ENCODE measurements at regions not wholly inside any gene's neighbourhood (a gene's known extent, or its start where the extent isn't known, plus 50 kb on each side); places are given as distances from the start of the nearest gene placed in this dataset.

DNA sequence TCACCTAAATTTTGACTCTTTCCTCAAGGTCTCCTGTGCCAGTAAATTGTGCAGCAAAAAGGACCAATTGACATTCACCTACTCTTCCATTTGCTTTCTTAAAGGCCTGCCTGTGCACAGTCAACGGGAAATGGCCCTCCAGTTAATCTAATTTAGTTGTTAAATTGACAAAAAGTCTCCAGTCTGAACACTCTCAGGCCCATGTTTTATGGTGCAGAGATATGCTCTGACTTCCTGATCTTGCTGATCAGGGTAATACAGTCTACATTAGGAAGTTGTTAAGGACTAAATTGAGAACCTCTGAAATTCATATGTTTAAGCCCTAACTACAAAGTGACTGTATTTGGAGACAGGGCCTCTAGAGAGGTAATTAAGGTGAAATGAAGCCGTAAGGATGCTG lies 133.6 kb upstream of the IL15 start:
- H3K36me3 Mint-ChIP-seq (ENCODE audit: low read depth) = no peaks in the 10 kb centered on the region
- DNase-seq (no peak), ATAC-seq (ENCODE audit: low read depth) (no peak)
- H3K9me3 Mint-ChIP-seq = no peaks in the 10 kb centered on the region
- no peaks in the 10 kb centered on the region for H3K4me1 Mint-ChIP-seq
- no peak overlapping the region for H3K4me3 Mint-ChIP-seq
- no peak for TF ChIP-seq CTCF (IDR thresholded peaks at IDR 0.05)
- intact Hi-C loops (cut with micrococcal nuclease) = no loop called here
- H3K27ac Mint-ChIP-seq = no peak overlapping the region
- H3K27me3 Mint-ChIP-seq = no peaks in the 10 kb centered on the region
- ChIA-PET CTCF (no interaction called here), POLR2A (no interaction called here)

DNA sequence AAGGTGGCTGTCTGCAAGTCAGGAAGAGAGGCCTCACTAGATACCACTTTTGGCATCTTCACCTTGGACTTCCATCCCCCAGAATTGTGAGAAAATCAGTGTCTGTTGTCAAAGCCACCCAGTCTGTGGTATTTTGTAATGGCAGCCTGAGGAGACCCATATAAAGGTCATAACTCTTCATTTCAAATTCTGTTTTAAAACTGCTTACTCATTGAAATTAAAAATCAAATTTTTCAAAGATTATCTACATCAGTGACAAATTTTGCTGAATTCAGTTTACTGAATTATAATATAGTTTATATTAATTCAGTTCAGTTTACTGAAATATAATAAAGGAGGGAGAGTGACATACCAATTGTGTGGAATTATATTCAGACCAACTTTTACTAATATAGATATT lies 133.1 kb upstream of the IL15 start:
- Mint-ChIP-seq H3K4me1 (no peaks in the 10 kb centered on the region), H3K4me3 (no peak overlapping the region), H3K27me3 (no peaks in the 10 kb centered on the region), H3K27ac (no peak overlapping the region), H3K9me3 (peaks cover 2% of the 10 kb centered on the region), H3K36me3 (ENCODE audit: low read depth) (no peaks in the 10 kb centered on the region)
- ChIA-PET CTCF (no interaction called here), POLR2A (no interaction called here)
- intact Hi-C loops (cut with micrococcal nuclease) = no loop called here
- DNase-seq = no peak
- no peak for ATAC-seq (ENCODE audit: low read depth)
- TF ChIP-seq CTCF (IDR thresholded peaks at IDR 0.05) = no peak

GRCh38 chr4:141511055-141511454 lies 125.3 kb upstream of the IL15 start:
- Mint-ChIP-seq H3K4me3 (no peak overlapping the region), H3K4me1 (no peaks in the 10 kb centered on the region), H3K27ac (no peak overlapping the region), H3K36me3 (ENCODE audit: low read depth) (no peaks in the 10 kb centered on the region), H3K9me3 (peaks cover 9% of the 10 kb centered on the region), H3K27me3 (peaks cover 1% of the 10 kb centered on the region)
- ChIA-PET POLR2A (no interaction called here), CTCF (no interaction called here)
- no peak for TF ChIP-seq CTCF (IDR thresholded peaks at IDR 0.05)
- DNase-seq (no peak), ATAC-seq (ENCODE audit: low read depth) (no peak)
- intact Hi-C loops (cut with micrococcal nuclease) = no loop called here

DNA sequence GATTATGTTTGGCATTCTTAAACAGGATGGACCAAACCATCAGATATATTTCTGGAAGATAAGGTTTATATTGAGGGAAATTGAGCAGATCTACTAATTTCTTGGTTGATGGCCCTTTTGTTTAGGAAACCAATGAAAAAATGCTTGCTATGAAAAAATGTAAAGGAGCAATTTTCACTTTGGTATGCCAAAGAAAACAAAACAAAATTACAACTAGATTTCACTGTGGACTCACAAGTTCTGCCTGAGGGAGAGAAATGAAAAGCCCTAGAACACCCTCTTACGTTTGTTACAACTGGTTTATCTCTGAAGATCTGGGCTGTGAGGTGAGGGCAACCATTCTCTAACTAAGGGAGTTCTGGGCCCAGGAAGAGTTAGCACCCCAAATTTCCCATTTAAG lies 122.5 kb upstream of the IL15 start:
- no peak for TF ChIP-seq CTCF (IDR thresholded peaks at IDR 0.05)
- no peak for ATAC-seq (ENCODE audit: low read depth)
- Mint-ChIP-seq H3K4me1 (no peaks in the 10 kb centered on the region), H3K9me3 (peaks cover 5% of the 10 kb centered on the region), H3K36me3 (ENCODE audit: low read depth) (no peaks in the 10 kb centered on the region), H3K4me3 (no peak overlapping the region), H3K27me3 (peaks cover 1% of the 10 kb centered on the region), H3K27ac (no peak overlapping the region)
- no peak for DNase-seq
- POLR2A ChIA-PET = no interaction called here
- intact Hi-C loops (cut with micrococcal nuclease) = no loop called here
- CTCF ChIA-PET = no interaction called here

DNA sequence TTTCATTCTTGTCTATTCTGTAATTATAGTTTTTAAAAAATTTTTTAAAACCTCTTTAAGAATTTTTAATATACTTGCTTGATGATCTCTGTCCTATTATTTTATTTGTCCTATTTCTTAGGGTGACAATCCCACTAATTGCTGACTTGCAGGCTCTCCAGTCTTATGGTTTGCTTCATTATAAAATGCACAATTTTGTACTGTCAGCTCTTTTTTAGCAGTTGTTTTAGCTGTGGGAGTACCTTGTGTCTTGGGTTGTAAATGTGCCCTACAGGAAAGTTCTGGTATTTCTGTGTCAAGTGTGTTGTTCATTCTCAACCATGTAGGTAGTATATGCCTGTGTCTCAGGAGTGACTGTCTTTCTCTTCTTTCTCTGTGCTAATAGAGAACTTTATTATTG lies 118.2 kb upstream of the IL15 start:
- ChIA-PET CTCF (no interaction called here), POLR2A (no interaction called here)
- H3K36me3 Mint-ChIP-seq (ENCODE audit: low read depth) = no peaks in the 10 kb centered on the region
- ATAC-seq (ENCODE audit: low read depth) = no peak
- no peaks in the 10 kb centered on the region for H3K4me1 Mint-ChIP-seq
- no peak for DNase-seq
- no peak overlapping the region for H3K27ac Mint-ChIP-seq
- H3K9me3 Mint-ChIP-seq = no peaks in the 10 kb centered on the region
- H3K4me3 Mint-ChIP-seq = no peak overlapping the region
- TF ChIP-seq CTCF (IDR thresholded peaks at IDR 0.05) = no peak
- intact Hi-C loops (cut with micrococcal nuclease) = no loop called here
- no peaks in the 10 kb centered on the region for H3K27me3 Mint-ChIP-seq

All from activated B cell treated with CpG ODN at 0.5 μM for 24 hours (primary cell).